Heart left ventricle (tissue), 16 donors: ENCODE measurements at regions not wholly inside any gene's neighbourhood (a gene's known extent, or its start where the extent isn't known, plus 50 kb on each side); places are given as distances from the start of the nearest gene placed in this dataset.

Experiments used
- ATAC-seq, 4 donors: fragments of 200-7000 bp; cut with Tn5 transposase; one replicate each; pipeline ENCODE4 v1.9.1; 2020 to 2022; ENCODE audit warnings: moderate library complexity in 4 of 4, mild to moderate bottlenecking in 3 of 4, moderate number of reproducible peaks in 1 of 4
- DNase-seq, 5 donors: peaks; one replicate each; pipeline ENCODE4 v3.0.0-alpha.2; 2020
- H3K27ac ChIP-seq, 12 donors: fragments of 200-600 bp; sonication (generic) in 4 of 12; one replicate each; pipeline versions ENCODE4 v1.5.0 to v1.8.0; 2016 to 2022; ENCODE audit warnings: mild to moderate bottlenecking in 2 of 12
- H3K27me3 ChIP-seq, 9 donors: fragments of 200-600 bp; sonication (generic) in 2 of 9; one replicate each; pipeline versions ENCODE4 v1.5.1 to v1.8.0; 2016 to 2022; ENCODE audit warnings: mild to moderate bottlenecking in 3 of 9
- H3K36me3 ChIP-seq, 9 donors: fragments of 200-600 bp; sonication (generic) in 2 of 9; one replicate each; pipeline versions ENCODE4 v1.5.0 to v1.8.0; 2018 to 2022; ENCODE audit warnings: mild to moderate bottlenecking in 2 of 9
- H3K4me1 ChIP-seq, 12 donors: fragments of 200-600 bp; sonication (generic) in 4 of 12; one replicate each; pipeline versions ENCODE4 v1.5.0 to v1.8.0; 2016 to 2022; ENCODE audit warnings: mild to moderate bottlenecking in 3 of 12
- H3K4me3 ChIP-seq, 12 donors: fragments of 200-600 bp; sonication (generic) in 4 of 12; one replicate each; pipeline versions ENCODE4 v1.5.0 to v1.8.0; 2017 to 2022; ENCODE audit warnings: mild to moderate bottlenecking in 9 of 12, moderate library complexity in 4 of 12
- H3K9me3 ChIP-seq, 12 donors: fragments of 200-600 bp; sonication (generic) in 4 of 12; one replicate each; pipeline versions ENCODE4 v1.5.0 to v1.8.0; 2016 to 2022; ENCODE audit warnings: mild to moderate bottlenecking in 1 of 12
- CTCF ChIP-seq, 12 donors: fragments of 200-600 bp; sonication (generic) in 4 of 12; IDR thresholded peaks; one replicate each; pipeline versions ENCODE4 v1.5.0 to v1.8.0; 2018 to 2022; ENCODE audit warnings: antibody characterized with exemption in 12 of 12, mild to moderate bottlenecking in 5 of 12
- POLR2A ChIP-seq, 2 donors: fragments of 450-650 bp; IDR thresholded peaks; one replicate each; pipeline ENCODE4 v1.6.1; 2017; ENCODE audit warnings: antibody characterized with exemption in 2 of 2, mild to moderate bottlenecking in 2 of 2, moderate library complexity in 2 of 2
- WGBS, 4 donors: extraction: QIAGEN DNeasy Blood & Tissue Kit in 2 of 4; methylation state at CpG; one replicate each; pipeline versions ENCODE4 v1.1.5 to v1.1.7; 2013 to 2018; 5-methylcytosine and 5-hydroxymethylcytosine counted together
- intact Hi-C, 10 donors: fragments of 100-400 bp; cut with DNase I; formaldehyde crosslinking; loops; one replicate each; pipeline versions ENCODE4 v1.11.1 to v1.14.2; 2022
- donor health status: ischemic (EF 13 %, LVEDD 7.1; RV severe dilation, severe dysfunction).
- donor health status: healthy with polysubstance abuse.
- donor health status: DM: no; HTN: yes; CAD: no.
- donor health status: DM: no; HTN: no; CAD: no.
- donor health status: ischemic (EF 25% LVEDD 6.9; RV normal size, moderate dysfunction).
- donor health status: ischemic (EF 25% LVEDD 5.7; RV mildly dilated, moderate dysfunction).
- donor health status: healthy.
- donor health status: DM: yes; HTN: yes; CAD: no.
- donor health status: ischemic (EF 35%, LVEDD 5.7; RV mildly dilated, moderate dysfunction).
- donor health status: nonischemic (EF 11% LVEDD 7.7; RV severe dilation, severe dysfunction).
- donor health status: DM: yes; HTN: yes; CAD: no.
- donor health status: PGD.
- donor health status: ischemic (EF 29% LVEDD 5.4; RV normal size, mild dysfunction).
- donor health status: nonischemic (EF 23%, LVEDD 6.1; RV moderate dilation, normal function).

- H3K9me3 ChIP-seq: peaks cover 0 to 16% (median 7%) of the 10 kb centered on the region in 12 donors
- no peak for TF ChIP-seq CTCF (IDR thresholded peaks at IDR 0.05)
- TF ChIP-seq POLR2A (IDR thresholded peaks at IDR 0.05): no peak
- no peak overlapping the region for H3K4me3 ChIP-seq
- no peak for DNase-seq
- no peaks in the 10 kb centered on the region for H3K27me3 ChIP-seq
- H3K27ac ChIP-seq: no peak overlapping the region
- intact Hi-C loops: no loop called here
- WGBS, 4 donors: 46 to 52% (median 49%) methylated on average over 2 of the region's 2 CpGs
- no peak for ATAC-seq
- H3K36me3 ChIP-seq: no peaks in the 10 kb centered on the region
- no peaks in the 10 kb centered on the region for H3K4me1 ChIP-seq
Observed at GRCh38 chr5:130729541-130729940, 435.5 kb downstream of the HINT1 start.

GRCh38 chr5:130727830-130728229, 437.2 kb downstream of the HINT1 start:
- TF ChIP-seq CTCF (IDR thresholded peaks at IDR 0.05) (no peak), POLR2A (IDR thresholded peaks at IDR 0.05) (no peak)
- intact Hi-C loops: no loop called here
- peaks cover 0 to 16% (median 7%) of the 10 kb centered on the region in 12 donors for H3K9me3 ChIP-seq
- ATAC-seq: no peak
- H3K27me3 ChIP-seq: no peaks in the 10 kb centered on the region
- H3K27ac ChIP-seq: no peak overlapping the region
- no peak overlapping the region for H3K4me3 ChIP-seq
- no peaks in the 10 kb centered on the region for H3K36me3 ChIP-seq
- no peak for DNase-seq
- WGBS, 4 donors: 54 to 76% (median 62%) methylated on average over 1 of the region's 1 CpG
- no peaks in the 10 kb centered on the region for H3K4me1 ChIP-seq

GRCh38 chr5:130724658-130725057, 440.4 kb downstream of the HINT1 start:
- H3K4me1 ChIP-seq: no peaks in the 10 kb centered on the region
- no peak overlapping the region for H3K4me3 ChIP-seq
- no peaks in the 10 kb centered on the region for H3K36me3 ChIP-seq
- no peaks in the 10 kb centered on the region for H3K9me3 ChIP-seq
- no peak for DNase-seq
- intact Hi-C loops: no loop called here
- no peak overlapping the region for H3K27ac ChIP-seq
- 61 to 72% (median 68%) methylated on average over 5 of the region's 5 CpGs for WGBS, 4 donors
- no peaks in the 10 kb centered on the region for H3K27me3 ChIP-seq
- TF ChIP-seq POLR2A (IDR thresholded peaks at IDR 0.05) (no peak), CTCF (IDR thresholded peaks at IDR 0.05) (no peak)
- no peak for ATAC-seq

GRCh38 chr5:130720355-130720754, 444.7 kb downstream of the HINT1 start:
- no peaks in the 10 kb centered on the region for H3K9me3 ChIP-seq
- 13 to 27% (median 20%) methylated on average over 1 of the region's 1 CpG for WGBS, 4 donors
- intact Hi-C loops: no loop called here
- DNase-seq (no peak), ATAC-seq (no peak)
- TF ChIP-seq CTCF (IDR thresholded peaks at IDR 0.05) (peak in 3 of 12 donors; percentile 20 to 34 (median 28)), POLR2A (IDR thresholded peaks at IDR 0.05) (no peak)
- no peaks in the 10 kb centered on the region for H3K27me3 ChIP-seq
- H3K36me3 ChIP-seq: no peaks in the 10 kb centered on the region
- H3K27ac ChIP-seq: no peak overlapping the region
- H3K4me3 ChIP-seq: no peak overlapping the region
- H3K4me1 ChIP-seq: no peaks in the 10 kb centered on the region
